ENCODE measurements at regions not wholly inside any gene's neighbourhood (a gene's known extent, or its start where the extent isn't known, plus 50 kb on each side); places are given as distances from the start of the nearest gene placed in this dataset.

- no peak for DNase-seq
Measured at GRCh38 chr2:133667968-133668367, 99.7 kb upstream of the NCKAP5 start.

GRCh38 chr2:133668547-133668946 is 100.3 kb upstream of the NCKAP5 start:
- no peak for DNase-seq

GRCh38 chr2:133673305-133673905 is 105.1 kb upstream of the NCKAP5 start:
- DNase-seq = no peak

- no peak for DNase-seq
Measured at GRCh38 chr2:133674066-133674432, 105.8 kb upstream of the NCKAP5 start.

GRCh38 chr2:133674433-133675331 is 106.4 kb upstream of the NCKAP5 start:
- DNase-seq = no peak

GRCh38 chr2:133676392-133677130 is 108.3 kb upstream of the NCKAP5 start:
- no peak for DNase-seq

GRCh38 chr2:133680343-133681049 is 112.2 kb upstream of the NCKAP5 start:
- no peak for DNase-seq

GRCh38 chr2:133682347-133682746 is 114.1 kb upstream of the NCKAP5 start:
- no peak for DNase-seq

GRCh38 chr2:133682906-133683305 is 114.6 kb upstream of the NCKAP5 start:
- DNase-seq = no peak

GRCh38 chr2:133685636-133686215 is 117.5 kb upstream of the NCKAP5 start:
- no peak for DNase-seq

- DNase-seq = no peak
Measured at GRCh38 chr2:133690780-133691179, 122.5 kb upstream of the NCKAP5 start.

- no peak for DNase-seq
Measured at GRCh38 chr2:133691336-133691735, 123.1 kb upstream of the NCKAP5 start.

- DNase-seq = no peak
Measured at GRCh38 chr2:133705287-133705686, 137.0 kb upstream of the NCKAP5 start.

- no peak for DNase-seq
Measured at GRCh38 chr2:133710613-133711012, 142.3 kb upstream of the NCKAP5 start.

GRCh38 chr2:133711201-133711600 is 142.9 kb upstream of the NCKAP5 start:
- DNase-seq = no peak

GRCh38 chr2:133711806-133712205 is 143.5 kb upstream of the NCKAP5 start:
- no peak for DNase-seq

GRCh38 chr2:133712369-133712768 is 144.1 kb upstream of the NCKAP5 start:
- DNase-seq = no peak

GRCh38 chr2:133713049-133713580 is 144.9 kb upstream of the NCKAP5 start:
- DNase-seq = no peak

- DNase-seq = no peak
Measured at GRCh38 chr2:133716166-133716565, 147.9 kb upstream of the NCKAP5 start.

GRCh38 chr2:133717497-133717896 is 149.2 kb upstream of the NCKAP5 start:
- no peak for DNase-seq

GRCh38 chr2:133718688-133719201 is 150.5 kb upstream of the NCKAP5 start:
- no peak for DNase-seq

- no peak for DNase-seq
Measured at GRCh38 chr2:133720429-133720828, 152.2 kb upstream of the NCKAP5 start.

Measured in GF-D8 (cell line).